Endothelial cell of umbilical vein (primary cell): ENCODE measurements at regions not wholly inside any gene's neighbourhood (a gene's known extent, or its start where the extent isn't known, plus 50 kb on each side); places are given as distances from the start of the nearest gene placed in this dataset.

Source experiments
- EZH2 ChIP-seq: IDR thresholded peaks from 2 replicates; pipeline ENCODE4 v1.6.1; 2012; ENCODE audit warnings: borderline replicate concordance, low read depth, mild to moderate bottlenecking, moderate library complexity, low read length, inconsistent platforms; ENCODE audit not compliant: severe bottlenecking
- FOS ChIP-seq: IDR thresholded peaks from 2 replicates; pipeline ENCODE4 v1.6.1; 2011; ENCODE audit warnings: mild to moderate bottlenecking, low read length, moderate library complexity, borderline replicate concordance; ENCODE audit not compliant: insufficient read depth
- GATA2 ChIP-seq: IDR thresholded peaks from 2 replicates; pipeline ENCODE4 v1.7.0; 2011; ENCODE audit warnings: low read depth, mild to moderate bottlenecking, moderate library complexity, mixed read lengths, low read length; ENCODE audit not compliant: insufficient read length, insufficient read depth
- TF ChIP-seq, protein P1 (sequence below), 2 donors: IDR thresholded peaks; 1 replicate in 1 of 2; 2 replicates in 1 of 2; pipeline ENCODE4 v1.5.1; 2011; ENCODE audit warnings: low read length in 2 of 2, mild to moderate bottlenecking in 2 of 2, moderate library complexity in 2 of 2, control low read depth in 1 of 2, inconsistent platforms in 1 of 2, low read depth in 1 of 2; ENCODE audit not compliant: insufficient read depth in 1 of 2; ENCODE audit errors: extremely low read depth in 1 of 2

DNA sequence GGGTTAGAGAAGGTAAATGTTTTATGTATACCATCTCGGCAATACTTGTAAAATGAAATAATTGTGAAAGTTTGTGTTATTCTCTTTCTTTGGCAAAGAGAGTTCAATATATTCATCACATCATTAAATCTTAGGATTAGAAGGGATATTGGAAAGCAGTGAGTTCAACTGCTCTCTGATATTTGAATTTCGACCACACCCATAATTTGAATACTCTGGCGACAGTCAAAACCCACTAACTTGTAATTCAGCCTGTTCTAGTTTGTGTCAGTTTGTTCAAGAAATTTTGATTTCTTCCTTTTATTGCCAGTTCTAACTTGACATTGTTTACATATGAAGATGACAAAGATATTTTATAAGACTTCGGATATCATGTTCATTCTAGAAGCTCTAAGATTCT is 1380.5 kb upstream of the CDH8 start:
- TF ChIP-seq GATA2 (no peak), FOS (no peak), EZH2 (no peak)
- TF ChIP-seq, protein P1, sequence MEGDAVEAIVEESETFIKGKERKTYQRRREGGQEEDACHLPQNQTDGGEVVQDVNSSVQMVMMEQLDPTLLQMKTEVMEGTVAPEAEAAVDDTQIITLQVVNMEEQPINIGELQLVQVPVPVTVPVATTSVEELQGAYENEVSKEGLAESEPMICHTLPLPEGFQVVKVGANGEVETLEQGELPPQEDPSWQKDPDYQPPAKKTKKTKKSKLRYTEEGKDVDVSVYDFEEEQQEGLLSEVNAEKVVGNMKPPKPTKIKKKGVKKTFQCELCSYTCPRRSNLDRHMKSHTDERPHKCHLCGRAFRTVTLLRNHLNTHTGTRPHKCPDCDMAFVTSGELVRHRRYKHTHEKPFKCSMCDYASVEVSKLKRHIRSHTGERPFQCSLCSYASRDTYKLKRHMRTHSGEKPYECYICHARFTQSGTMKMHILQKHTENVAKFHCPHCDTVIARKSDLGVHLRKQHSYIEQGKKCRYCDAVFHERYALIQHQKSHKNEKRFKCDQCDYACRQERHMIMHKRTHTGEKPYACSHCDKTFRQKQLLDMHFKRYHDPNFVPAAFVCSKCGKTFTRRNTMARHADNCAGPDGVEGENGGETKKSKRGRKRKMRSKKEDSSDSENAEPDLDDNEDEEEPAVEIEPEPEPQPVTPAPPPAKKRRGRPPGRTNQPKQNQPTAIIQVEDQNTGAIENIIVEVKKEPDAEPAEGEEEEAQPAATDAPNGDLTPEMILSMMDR (IDR thresholded peaks at IDR 0.05; ENCODE audit: extremely low read depth in 1 of 2, insufficient read depth in 1 of 2, low read depth in 1 of 2, low read length in 2 of 2): no peak
